HCT116 (cell line): ENCODE measurements at regions not wholly inside any gene's neighbourhood (a gene's known extent, or its start where the extent isn't known, plus 50 kb on each side); places are given as distances from the start of the nearest gene placed in this dataset.

ENCODE experiments used
- ATAC-seq: fragments of 200-7000 bp; cut with Tn5 transposase; 2 replicates; pipeline ENCODE4 v1.9.1; 2020; ENCODE audit warnings: mild to moderate bottlenecking, moderate library complexity
- BruUV-seq: library from RNA; stranded (reverse); fragments of 400-500 nt; replicated peaks from 2 replicates; lab custom pipeline; 2021; lab: Mats Ljungman, UMichigan
- CTCF ChIA-PET: fragments of 300-600 bp; sonication (Branson Sonifier 250); formaldehyde crosslinking; loops from one replicate; lab custom pipeline; 2021; ENCODE audit warnings: antibody characterized with exemption; lab: Charles Lee
- POLR2A ChIA-PET: fragments of 300-600, 350-600 bp; sonication (Branson Sonifier 250); formaldehyde crosslinking; loops from one replicate; lab custom pipeline; 2021; ENCODE audit warnings: antibody characterized with exemption; lab: Charles Lee
- RAD21 ChIA-PET, 2 experiments: fragments of 300-600 bp; sonication (Branson Sonifier 250); formaldehyde crosslinking; loops; one replicate each; lab custom pipeline; 2023; ENCODE audit warnings: low total read pairs in 2 of 2; ENCODE audit not compliant: uncharacterized antibody in 2 of 2, unreplicated experiment in 2 of 2, low non-redundant PET in 1 of 2; lab: Charles Lee
- DNase-seq: peaks from one replicate; pipeline ENCODE4 v3.0.0-alpha.2; 2010; ENCODE audit warnings: low read depth, low spot score
- H2AFZ ChIP-seq: fragments of 200-600 bp; shearing (Covaris generic), sonication (generic); 2 replicates; pipeline ENCODE4 v1.6.1; 2017; ENCODE audit warnings: low read depth, mixed run types, mixed read lengths, antibody characterized with exemption, low read length; ENCODE audit not compliant: poor library complexity, severe bottlenecking
- H3K27ac ChIP-seq: 2 replicates; pipeline ENCODE4 v1.5.1; 2012; ENCODE audit warnings: low read depth, low read length
- H3K27me3 ChIP-seq: fragments of 200-600 bp; sonication (generic); 2 replicates; pipeline ENCODE4 v1.6.1; 2016; ENCODE audit warnings: mixed run types, low read length, mixed read lengths; ENCODE audit not compliant: insufficient read depth
- H3K36me3 ChIP-seq, 2 experiments: fragments of 200-500 bp in 1 of 2; fragments of 200-600 bp in 1 of 2; sonication (Bioruptor generic) in 1 of 2; sonication (generic) in 1 of 2; 2 replicates each; pipeline versions ENCODE4 v1.5.1 to v1.6.1; 2014 to 2016; ENCODE audit warnings: low read length in 2 of 2, inconsistent platforms in 1 of 2, mixed read lengths in 1 of 2, mixed run types in 1 of 2; ENCODE audit not compliant: insufficient read depth in 2 of 2, control insufficient read depth in 1 of 2
- H3K4me1 ChIP-seq, 2 experiments: fragments of 200-600 bp in 1 of 2; sonication (generic) in 1 of 2; 2 replicates each; pipeline versions ENCODE4 v1.5.1 to v1.6.1; 2012 to 2017; ENCODE audit warnings: low read length in 2 of 2, inconsistent platforms in 1 of 2, mild to moderate bottlenecking in 1 of 2, mixed read lengths in 1 of 2, mixed run types in 1 of 2, moderate library complexity in 1 of 2; ENCODE audit not compliant: insufficient read depth in 2 of 2, control insufficient read depth in 1 of 2
- H3K4me2 ChIP-seq: fragments of 200-600 bp; sonication (generic); 2 replicates; pipeline ENCODE4 v1.6.1; 2017; ENCODE audit warnings: mixed run types, low read length, mixed read lengths
- H3K4me3 ChIP-seq, 2 experiments: fragments of 200-600 bp in 1 of 2; sonication (generic) in 1 of 2; replicated peaks in 1 of 2; 2 replicates each; pipeline ENCODE4 v1.5.1; 2011 to 2016; ENCODE audit warnings: low read length in 2 of 2, control low read depth in 1 of 2, low read depth in 1 of 2, mild to moderate bottlenecking in 1 of 2, mixed read lengths in 1 of 2, mixed run types in 1 of 2
- H3K79me2 ChIP-seq: fragments of 200-600 bp; sonication (generic); 2 replicates; pipeline ENCODE4 v1.6.1; 2017; ENCODE audit warnings: mild to moderate bottlenecking, mixed run types, low read length, moderate library complexity, mixed read lengths; ENCODE audit not compliant: insufficient read depth
- H3K9ac ChIP-seq: fragments of 200-600 bp; sonication (generic); 2 replicates; pipeline ENCODE4 v1.6.1; 2016; ENCODE audit warnings: low read length, mixed read lengths
- H3K9me2 ChIP-seq: fragments of 200-600 bp; sonication (generic), shearing (Covaris generic); 2 replicates; pipeline ENCODE4 v1.6.1; 2017; ENCODE audit warnings: mixed run types, mild to moderate bottlenecking, moderate library complexity; ENCODE audit not compliant: insufficient read depth
- H3K9me3 ChIP-seq, 2 experiments: fragments of 200-500 bp in 1 of 2; fragments of 200-600 bp in 1 of 2; sonication (Bioruptor generic) in 1 of 2; sonication (generic) in 1 of 2; 2 replicates each; pipeline ENCODE4 v1.6.1; 2014 to 2017; ENCODE audit warnings: low read length in 2 of 2, mixed read lengths in 2 of 2, inconsistent platforms in 1 of 2, low read depth in 1 of 2, mild to moderate bottlenecking in 1 of 2, mixed run types in 1 of 2, moderate library complexity in 1 of 2; ENCODE audit not compliant: control insufficient read depth in 1 of 2, insufficient read depth in 1 of 2
- H4K20me1 ChIP-seq: fragments of 200-600 bp; sonication (generic), shearing (Covaris generic); 2 replicates; pipeline ENCODE4 v1.6.1; 2017; ENCODE audit warnings: mixed run types, mild to moderate bottlenecking, moderate library complexity; ENCODE audit not compliant: insufficient read depth
- CBX3 ChIP-seq: IDR thresholded peaks from 2 replicates; pipeline ENCODE4 v1.6.1; 2012; ENCODE audit warnings: low read depth
- CEBPB ChIP-seq: IDR thresholded peaks from 2 replicates; pipeline ENCODE4 v1.6.1; 2012; ENCODE audit warnings: low read depth
- EGR1 ChIP-seq: IDR thresholded peaks from 2 replicates; pipeline ENCODE4 v1.6.1; 2012; ENCODE audit warnings: low read depth
- ELF1 ChIP-seq: IDR thresholded peaks from 2 replicates; pipeline ENCODE4 v1.6.1; 2012; ENCODE audit warnings: low read depth, borderline replicate concordance
- EZH2 ChIP-seq: fragments of 200-600 bp; sonication (generic); IDR thresholded peaks from 2 replicates; pipeline ENCODE4 v1.6.1; 2017; ENCODE audit warnings: antibody characterized with exemption, mixed run types
- EZH2phosphoT487 ChIP-seq: fragments of 200-600 bp; IDR thresholded peaks from 2 replicates; pipeline ENCODE4 v1.6.1; 2018; ENCODE audit warnings: antibody characterized with exemption, borderline replicate concordance
- JUND ChIP-seq: IDR thresholded peaks from 2 replicates; pipeline ENCODE4 v1.6.1; 2012
- POLR2A ChIP-seq: IDR thresholded peaks from 2 replicates; pipeline ENCODE4 v1.7.0; 2011; ENCODE audit warnings: borderline replicate concordance; ENCODE audit not compliant: insufficient read depth, insufficient read length; ENCODE audit errors: extremely low read depth
- SIN3A ChIP-seq: IDR thresholded peaks from 2 replicates; pipeline ENCODE4 v1.6.1; 2012; ENCODE audit warnings: low read depth
- SP1 ChIP-seq: IDR thresholded peaks from 2 replicates; pipeline ENCODE4 v1.6.1; 2012; ENCODE audit warnings: low read depth
- TCF7L2 ChIP-seq: IDR thresholded peaks from 2 replicates; pipeline ENCODE4 v1.7.0; 2011; ENCODE audit warnings: borderline replicate concordance, inconsistent platforms; ENCODE audit not compliant: insufficient read depth, insufficient read length; ENCODE audit errors: extremely low read depth
- ZBTB33 ChIP-seq: IDR thresholded peaks from 2 replicates; pipeline ENCODE4 v1.6.1; 2011; ENCODE audit warnings: mild to moderate bottlenecking, low read length, moderate library complexity; ENCODE audit not compliant: insufficient replicate concordance; ENCODE audit errors: extremely low read depth
- ZFX ChIP-seq: fragments of 450-650 bp; IDR thresholded peaks from 2 replicates; pipeline ENCODE4 v1.6.1; 2017
- intact Hi-C: fragments of 100-400 bp; cut with micrococcal nuclease; formaldehyde crosslinking; loops from 2 replicates; pipeline ENCODE4 v1.10.0; 2022
- TF ChIP-seq, protein P1 (sequence below): IDR thresholded peaks from 2 replicates; pipeline ENCODE4 v1.6.1; 2012

GRCh38 chr5:44697025-44697424 lies 111.7 kb upstream of the MRPS30 start:
- H3K9me2 ChIP-seq = no peaks in the 10 kb centered on the region
- ATAC-seq (no peak), DNase-seq (no peak)
- TF ChIP-seq ZFX = no peak
- no peak for TF ChIP-seq EZH2phosphoT487
- TF ChIP-seq JUND = no peak
- TF ChIP-seq SP1 = no peak
- TF ChIP-seq ELF1 = no peak
- no peak for TF ChIP-seq EGR1
- TF ChIP-seq, protein P1, sequence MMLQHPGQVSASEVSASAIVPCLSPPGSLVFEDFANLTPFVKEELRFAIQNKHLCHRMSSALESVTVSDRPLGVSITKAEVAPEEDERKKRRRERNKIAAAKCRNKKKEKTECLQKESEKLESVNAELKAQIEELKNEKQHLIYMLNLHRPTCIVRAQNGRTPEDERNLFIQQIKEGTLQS = no peak
- TF ChIP-seq TCF7L2 = no peak
- TF ChIP-seq ZBTB33 = no peak
- TF ChIP-seq CBX3 = no peak
- no peak for TF ChIP-seq CEBPB
- no peak for TF ChIP-seq POLR2A
- TF ChIP-seq SIN3A = no peak
- no peak for TF ChIP-seq EZH2
- RAD21 ChIA-PET = no interaction called here
- BruUV-seq = no TSS peak
- H3K4me2 ChIP-seq = no peak overlapping the region
- H3K27ac ChIP-seq = no peak overlapping the region
- H3K9ac ChIP-seq = no peak overlapping the region
- H3K27me3 ChIP-seq = no peaks in the 10 kb centered on the region
- no peaks in the 10 kb centered on the region for H3K79me2 ChIP-seq
- no peaks in the 10 kb centered on the region for H3K36me3 ChIP-seq
- intact Hi-C loops = no loop called here
- no peaks in the 10 kb centered on the region for H4K20me1 ChIP-seq
- H3K4me1 ChIP-seq = peaks cover 4 to 15% of the 10 kb centered on the region in 2 experiments; a peak in 3 of 4 replicates
- POLR2A ChIA-PET = no interaction called here
- no peak overlapping the region for H2AFZ ChIP-seq
- CTCF ChIA-PET = no interaction called here
- no peaks in the 10 kb centered on the region for H3K9me3 ChIP-seq
- no peak overlapping the region for H3K4me3 ChIP-seq
